ENCODE measurements at regions not wholly inside any gene's neighbourhood (a gene's known extent, or its start where the extent isn't known, plus 50 kb on each side); places are given as distances from the start of the nearest gene placed in this dataset.
A peak's percentile ranks its signal among the peaks of the same experiment; 100 is the strongest.

DNA sequence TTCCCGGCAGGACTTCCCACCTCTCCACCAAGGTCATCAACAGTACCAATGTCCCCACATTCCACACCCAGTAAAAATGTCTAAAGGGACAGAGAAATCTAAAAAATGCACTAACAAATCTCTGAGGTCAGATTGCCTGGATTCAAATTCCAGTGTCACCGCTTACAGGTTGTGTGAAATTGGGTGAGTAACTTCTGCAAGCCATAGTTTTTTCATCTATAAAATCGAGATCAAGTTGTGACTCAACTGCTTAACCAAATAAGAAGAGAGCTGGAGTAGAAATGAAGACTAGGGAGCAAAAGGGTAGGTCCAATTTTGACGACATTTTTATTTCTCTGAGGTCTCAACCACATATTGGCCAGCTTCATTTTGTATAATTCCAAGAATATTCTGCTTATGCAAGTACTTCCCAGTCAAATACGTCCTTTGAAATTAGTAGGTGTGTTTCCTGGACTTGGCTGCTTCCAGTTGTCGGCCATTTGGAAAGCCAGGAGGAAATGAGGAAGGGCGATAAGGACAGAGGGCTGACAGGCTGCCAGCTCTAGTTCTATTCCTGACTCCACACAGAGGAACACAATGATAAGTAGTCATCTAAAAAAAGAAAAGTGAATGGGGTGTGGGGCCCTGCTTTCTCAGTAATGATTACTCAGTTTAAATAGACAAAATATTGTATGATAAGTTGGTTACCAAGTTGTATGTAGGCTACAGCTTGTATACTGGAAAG is 57.7 kb upstream of the ZC3H11B start:
- Histone ChIP-seq H4K20me1 (ENCODE audit: insufficient read depth) (no peaks in the 10 kb centered on the region), H3K27ac (ENCODE audit: low read depth, low read length) (peak overlapping the region; percentile 21; the same call in 1 of the 2 replicates), H3K36me3 (ENCODE audit: control insufficient read depth in 1 of 2, insufficient read depth in 2 of 2, low read length in 2 of 2) (no peaks in the 10 kb centered on the region), H3K9me2 (ENCODE audit: insufficient read depth) (peaks cover 3% of the 10 kb centered on the region; the same call in 1 of the 2 replicates), H2AFZ (ENCODE audit: low read depth, low read length, poor library complexity, severe bottlenecking) (no peak overlapping the region), H3K4me3 (replicated peaks in 1 of 2; ENCODE audit: low read depth in 1 of 2, low read length in 2 of 2) (no peak overlapping the region), H3K79me2 (ENCODE audit: insufficient read depth, low read length) (no peaks in the 10 kb centered on the region), H3K9me3 (ENCODE audit: control insufficient read depth in 1 of 2, insufficient read depth in 1 of 2, low read depth in 1 of 2, low read length in 2 of 2) (no peaks in the 10 kb centered on the region), H3K4me2 (ENCODE audit: low read length) (no peak overlapping the region), H3K27me3 (ENCODE audit: insufficient read depth, low read length) (0 out of 2 replicates have a peak, but pooled peaks cover 4% of the 10 kb centered on the region), H3K4me1 (ENCODE audit: control insufficient read depth in 1 of 2, insufficient read depth in 2 of 2, low read length in 2 of 2) (no peaks in the 10 kb centered on the region), H3K9ac (ENCODE audit: low read length) (no peak overlapping the region)
- DNase-seq (ENCODE audit: low read depth, low spot score) (no peak), ATAC-seq (no peak)
- ChIA-PET POLR2A (no interaction called here), RAD21 (ENCODE audit: low non-redundant PET in 1 of 2, low total read pairs in 2 of 2, uncharacterized antibody in 2 of 2, unreplicated experiment in 2 of 2) (no interaction called here), CTCF (interaction anchor here (1.5 kb wide), 1 partner anchor 10 kb away, joined by 5 read pairs; no protein-coding TSS in a partner anchor)
- TF ChIP-seq ELF1 (IDR thresholded peaks at IDR 0.05; ENCODE audit: borderline replicate concordance, low read depth) (no peak), ZNF274 (IDR thresholded peaks at IDR 0.05; ENCODE audit: low read depth, low read length) (no peak), SIN3A (IDR thresholded peaks at IDR 0.05; ENCODE audit: low read depth) (no peak), CEBPB (IDR thresholded peaks at IDR 0.05; ENCODE audit: low read depth) (no peak), SP1 (IDR thresholded peaks at IDR 0.05; ENCODE audit: low read depth) (no peak), POLR2AphosphoS5 (IDR thresholded peaks at IDR 0.05; ENCODE audit: low read depth, low read length) (no peak), ATF3 (IDR thresholded peaks at IDR 0.05) (no peak), POLR2A (IDR thresholded peaks at IDR 0.05; ENCODE audit: borderline replicate concordance, extremely low read depth, insufficient read depth, insufficient read length) (no peak), ZFX (IDR thresholded peaks at IDR 0.05) (no peak), CTCF (IDR thresholded peaks at IDR 0.05 in 2 of 3, conservative IDR thresholded peaks at IDR 0.05 in 1 of 3; ENCODE audit: borderline replicate concordance in 1 of 3, insufficient read depth in 1 of 3, low read depth in 2 of 3, low read length in 2 of 3) (no peak), TCF7L2 (IDR thresholded peaks at IDR 0.05; ENCODE audit: borderline replicate concordance, extremely low read depth, insufficient read depth, insufficient read length) (no peak), FOSL1 (IDR thresholded peaks at IDR 0.05; ENCODE audit: low read depth) (no peak), EGR1 (IDR thresholded peaks at IDR 0.05; ENCODE audit: low read depth) (no peak), SRF (IDR thresholded peaks at IDR 0.05; ENCODE audit: low read depth) (no peak)
- TF ChIP-seq, protein P1, sequence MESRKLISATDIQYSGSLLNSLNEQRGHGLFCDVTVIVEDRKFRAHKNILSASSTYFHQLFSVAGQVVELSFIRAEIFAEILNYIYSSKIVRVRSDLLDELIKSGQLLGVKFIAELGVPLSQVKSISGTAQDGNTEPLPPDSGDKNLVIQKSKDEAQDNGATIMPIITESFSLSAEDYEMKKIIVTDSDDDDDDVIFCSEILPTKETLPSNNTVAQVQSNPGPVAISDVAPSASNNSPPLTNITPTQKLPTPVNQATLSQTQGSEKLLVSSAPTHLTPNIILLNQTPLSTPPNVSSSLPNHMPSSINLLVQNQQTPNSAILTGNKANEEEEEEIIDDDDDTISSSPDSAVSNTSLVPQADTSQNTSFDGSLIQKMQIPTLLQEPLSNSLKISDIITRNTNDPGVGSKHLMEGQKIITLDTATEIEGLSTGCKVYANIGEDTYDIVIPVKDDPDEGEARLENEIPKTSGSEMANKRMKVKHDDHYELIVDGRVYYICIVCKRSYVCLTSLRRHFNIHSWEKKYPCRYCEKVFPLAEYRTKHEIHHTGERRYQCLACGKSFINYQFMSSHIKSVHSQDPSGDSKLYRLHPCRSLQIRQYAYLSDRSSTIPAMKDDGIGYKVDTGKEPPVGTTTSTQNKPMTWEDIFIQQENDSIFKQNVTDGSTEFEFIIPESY (IDR thresholded peaks at IDR 0.05; ENCODE audit: extremely low read depth, insufficient replicate concordance, low read length): no peak
- intact Hi-C loops (cut with micrococcal nuclease): no loop called here
- no TSS peak for BruUV-seq (replicated peaks)

Measured in HCT116 (cell line).